Ascending aorta (tissue), 2 donors: ENCODE measurements at regions not wholly inside any gene's neighbourhood (a gene's known extent, or its start where the extent isn't known, plus 50 kb on each side); places are given as distances from the start of the nearest gene placed in this dataset.

Source experiments
- DNase-seq, 2 donors: peaks; one replicate each; pipeline ENCODE4 v3.0.0-alpha.2; 2019; ENCODE audit warnings: low spot score in 2 of 2
- H3K27ac ChIP-seq, 2 donors: fragments of 200-600 bp; sonication (generic); one replicate each; pipeline ENCODE4 v1.5.1; 2016 to 2017; ENCODE audit warnings: mild to moderate bottlenecking in 1 of 2
- H3K27me3 ChIP-seq: fragments of 200-600 bp; sonication (generic); one replicate; pipeline ENCODE4 v1.5.1; 2017
- H3K36me3 ChIP-seq, 2 donors: fragments of 200-600 bp; sonication (generic); one replicate each; pipeline ENCODE4 v1.5.1; 2016
- H3K4me1 ChIP-seq, 2 donors: fragments of 200-600 bp; sonication (generic); one replicate each; pipeline ENCODE4 v1.5.1; 2016 to 2017; ENCODE audit warnings: mild to moderate bottlenecking in 1 of 2
- H3K4me3 ChIP-seq, 2 donors: fragments of 200-600 bp; sonication (generic); one replicate each; pipeline ENCODE4 v1.5.1; 2016 to 2017; ENCODE audit warnings: mild to moderate bottlenecking in 1 of 2
- H3K9me3 ChIP-seq, 2 donors: fragments of 200-600 bp; sonication (generic); one replicate each; pipeline ENCODE4 v1.5.1; 2016
- intact Hi-C: fragments of 100-400 bp; cut with DNase I; formaldehyde crosslinking; loops from one replicate; pipeline ENCODE4 v1.15.1; 2023
- TF ChIP-seq, protein P1 (sequence below), 3 experiments: fragments of 200-600 bp in 2 of 3; fragments of 450-650 bp in 1 of 3; sonication (generic) in 2 of 3; IDR thresholded peaks; one replicate each; pipeline ENCODE4 v1.5.1; 2016 to 2019; ENCODE audit warnings: antibody characterized with exemption in 3 of 3, mild to moderate bottlenecking in 1 of 3, moderate library complexity in 1 of 3

DNA sequence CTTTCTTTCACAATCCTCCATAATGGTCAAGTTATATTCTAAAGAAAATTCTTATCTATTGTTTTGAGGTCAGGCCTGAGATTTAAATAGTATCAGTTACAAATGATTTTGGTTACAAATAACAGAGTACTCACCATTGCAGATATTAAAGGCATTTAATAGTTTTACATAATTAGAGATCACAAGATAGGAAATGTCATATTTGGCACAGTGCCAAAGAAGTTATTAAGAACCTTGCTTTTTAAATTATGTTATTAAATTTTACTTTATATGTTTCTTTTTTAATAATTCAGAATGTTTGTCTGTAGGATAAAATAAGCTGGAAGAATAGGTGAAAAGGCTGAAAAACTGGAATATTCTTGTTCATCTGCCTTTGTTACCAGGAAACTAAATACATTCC, 1174.7 kb downstream of the PCDH18 start:
- DNase-seq = no peak
- Histone ChIP-seq H3K9me3 (no peaks in the 10 kb centered on the region), H3K4me1 (no peaks in the 10 kb centered on the region), H3K27ac (no peak overlapping the region), H3K4me3 (no peak overlapping the region), H3K36me3 (no peaks in the 10 kb centered on the region), H3K27me3 (no peaks in the 10 kb centered on the region)
- TF ChIP-seq, protein P1, sequence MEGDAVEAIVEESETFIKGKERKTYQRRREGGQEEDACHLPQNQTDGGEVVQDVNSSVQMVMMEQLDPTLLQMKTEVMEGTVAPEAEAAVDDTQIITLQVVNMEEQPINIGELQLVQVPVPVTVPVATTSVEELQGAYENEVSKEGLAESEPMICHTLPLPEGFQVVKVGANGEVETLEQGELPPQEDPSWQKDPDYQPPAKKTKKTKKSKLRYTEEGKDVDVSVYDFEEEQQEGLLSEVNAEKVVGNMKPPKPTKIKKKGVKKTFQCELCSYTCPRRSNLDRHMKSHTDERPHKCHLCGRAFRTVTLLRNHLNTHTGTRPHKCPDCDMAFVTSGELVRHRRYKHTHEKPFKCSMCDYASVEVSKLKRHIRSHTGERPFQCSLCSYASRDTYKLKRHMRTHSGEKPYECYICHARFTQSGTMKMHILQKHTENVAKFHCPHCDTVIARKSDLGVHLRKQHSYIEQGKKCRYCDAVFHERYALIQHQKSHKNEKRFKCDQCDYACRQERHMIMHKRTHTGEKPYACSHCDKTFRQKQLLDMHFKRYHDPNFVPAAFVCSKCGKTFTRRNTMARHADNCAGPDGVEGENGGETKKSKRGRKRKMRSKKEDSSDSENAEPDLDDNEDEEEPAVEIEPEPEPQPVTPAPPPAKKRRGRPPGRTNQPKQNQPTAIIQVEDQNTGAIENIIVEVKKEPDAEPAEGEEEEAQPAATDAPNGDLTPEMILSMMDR (IDR thresholded peaks at IDR 0.05) = no peak
- intact Hi-C loops = no loop called here

DNA sequence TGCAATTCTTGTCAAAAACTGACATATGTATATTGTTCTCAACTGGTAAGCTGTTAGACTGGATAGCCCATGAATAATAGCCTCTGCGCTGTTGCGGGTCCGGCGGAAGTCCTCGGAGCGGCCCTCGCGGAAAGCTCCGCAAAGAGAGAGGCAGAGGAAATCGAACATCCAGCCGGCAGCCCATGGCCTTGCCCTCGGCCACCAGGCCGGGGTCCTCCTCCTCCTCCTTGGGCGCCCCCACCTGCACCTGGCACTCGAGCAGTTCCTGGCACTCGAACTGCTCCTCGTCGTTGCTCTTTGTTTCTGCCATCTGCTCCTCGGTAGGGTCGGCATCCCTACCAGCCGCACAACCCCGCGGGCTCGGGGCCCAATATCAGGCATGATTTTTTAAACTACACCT, 1176.3 kb downstream of the PCDH18 start:
- intact Hi-C loops = no loop called here
- Histone ChIP-seq H3K9me3 (no peaks in the 10 kb centered on the region), H3K4me1 (no peaks in the 10 kb centered on the region), H3K27ac (no peak overlapping the region), H3K36me3 (no peaks in the 10 kb centered on the region), H3K4me3 (no peak overlapping the region), H3K27me3 (no peaks in the 10 kb centered on the region)
- TF ChIP-seq, protein P1 (IDR thresholded peaks at IDR 0.05) = no peak
- DNase-seq = no peak

DNA sequence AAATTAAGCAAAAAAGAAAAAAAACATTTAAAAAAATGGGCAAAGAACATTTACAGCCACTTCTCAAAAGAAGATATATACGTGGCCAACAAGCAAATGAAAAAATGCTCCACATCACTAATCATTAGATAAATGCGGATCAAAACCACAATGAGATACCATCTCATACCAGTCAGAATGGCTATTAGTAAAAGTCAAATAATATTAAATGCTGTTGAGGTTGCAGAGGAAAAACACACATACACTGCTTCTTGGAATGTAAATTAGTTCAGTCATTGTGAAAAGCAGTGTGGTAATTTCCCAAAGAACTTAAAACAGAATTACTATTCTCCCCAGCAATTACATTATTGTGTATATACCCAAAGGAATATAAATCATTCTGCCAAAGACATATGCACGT, 1189.0 kb downstream of the PCDH18 start:
- Histone ChIP-seq H3K36me3 (no peaks in the 10 kb centered on the region), H3K27ac (no peak overlapping the region), H3K27me3 (no peaks in the 10 kb centered on the region), H3K9me3 (no peaks in the 10 kb centered on the region), H3K4me3 (no peak overlapping the region), H3K4me1 (no peaks in the 10 kb centered on the region)
- TF ChIP-seq, protein P1 (IDR thresholded peaks at IDR 0.05) = no peak
- no peak for DNase-seq
- intact Hi-C loops = no loop called here

DNA sequence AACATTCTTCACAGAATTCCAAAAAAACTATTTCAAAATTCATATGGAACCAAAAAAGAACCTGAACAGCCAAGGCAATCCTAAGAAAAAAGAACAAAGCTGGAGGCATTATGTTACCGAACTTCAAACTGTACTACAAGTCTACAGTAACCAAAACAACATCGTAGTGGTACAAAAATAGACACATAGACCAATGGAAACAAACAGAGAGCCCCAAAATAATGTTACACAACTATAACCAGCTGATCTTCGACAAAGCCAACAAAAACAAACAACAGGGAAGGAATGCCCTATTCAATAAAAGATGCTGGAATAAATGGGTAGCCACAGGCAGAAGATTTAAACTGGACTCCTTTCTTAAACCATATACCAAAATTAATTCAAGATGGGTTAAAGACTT, 1189.6 kb downstream of the PCDH18 start:
- Histone ChIP-seq H3K27ac (no peak overlapping the region), H3K4me1 (no peaks in the 10 kb centered on the region), H3K9me3 (no peaks in the 10 kb centered on the region), H3K36me3 (no peaks in the 10 kb centered on the region), H3K4me3 (no peak overlapping the region), H3K27me3 (no peaks in the 10 kb centered on the region)
- DNase-seq = no peak
- intact Hi-C loops = no loop called here
- TF ChIP-seq, protein P1 (IDR thresholded peaks at IDR 0.05) = no peak

DNA sequence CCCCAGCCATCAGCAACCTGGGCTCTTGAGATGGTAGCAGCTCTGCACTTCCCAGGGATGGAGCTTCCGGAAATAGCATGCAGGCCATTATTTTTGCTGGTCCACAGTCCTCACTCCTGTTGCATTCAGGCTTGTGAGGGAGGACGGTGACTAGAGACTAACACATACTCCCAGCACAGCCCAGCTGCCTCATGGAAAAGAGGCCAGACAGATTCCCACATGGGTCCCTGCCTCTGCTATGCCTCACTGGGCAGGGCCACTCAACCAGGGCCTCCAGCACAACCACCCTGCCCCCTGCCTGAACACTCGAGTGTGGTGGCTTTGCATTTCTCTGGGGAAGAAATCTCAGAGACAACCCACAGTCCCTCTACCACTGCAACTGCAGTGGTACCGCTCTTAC, 1195.1 kb downstream of the PCDH18 start:
- no peak overlapping the region for H3K27ac ChIP-seq
- intact Hi-C loops = no loop called here
- no peak for DNase-seq

DNA sequence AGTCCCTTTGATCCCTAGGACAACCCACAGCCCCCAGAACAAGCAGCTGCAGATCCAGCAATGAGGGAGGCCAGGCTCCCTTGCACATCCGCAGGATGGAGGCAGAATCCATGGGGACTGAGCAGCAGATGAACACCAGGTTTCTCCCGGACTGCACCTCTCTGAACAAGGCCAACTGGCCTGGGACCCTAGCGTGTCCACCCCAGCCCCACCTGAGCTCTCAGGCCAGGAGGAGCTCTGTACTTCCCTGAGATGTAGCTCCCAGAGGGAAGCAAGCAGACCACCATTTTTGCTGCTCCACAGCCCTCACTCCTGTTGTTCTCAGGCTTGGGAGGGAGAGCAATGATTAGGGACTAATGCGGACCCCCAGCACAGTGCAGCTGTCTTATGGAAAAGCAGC, 1195.8 kb downstream of the PCDH18 start:
- H3K27me3 ChIP-seq = no peaks in the 10 kb centered on the region

More for the DNA sequence above, 1195.1 kb downstream of the PCDH18 start:
- H3K36me3 ChIP-seq = no peaks in the 10 kb centered on the region
- H3K4me3 ChIP-seq = no peak overlapping the region
- no peaks in the 10 kb centered on the region for H3K27me3 ChIP-seq
- H3K9me3 ChIP-seq = no peaks in the 10 kb centered on the region
- TF ChIP-seq, protein P1 (IDR thresholded peaks at IDR 0.05) = no peak
- H3K4me1 ChIP-seq = no peaks in the 10 kb centered on the region

More for the DNA sequence above, 1195.8 kb downstream of the PCDH18 start:
- DNase-seq = no peak
- intact Hi-C loops = no loop called here
- Histone ChIP-seq H3K9me3 (no peaks in the 10 kb centered on the region), H3K27ac (no peak overlapping the region), H3K36me3 (no peaks in the 10 kb centered on the region), H3K4me3 (no peak overlapping the region), H3K4me1 (no peaks in the 10 kb centered on the region)
- TF ChIP-seq, protein P1 (IDR thresholded peaks at IDR 0.05) = no peak
